Vagina (tissue), 2 donors: ENCODE measurements at regions not wholly inside any gene's neighbourhood (a gene's known extent, or its start where the extent isn't known, plus 50 kb on each side); places are given as distances from the start of the nearest gene placed in this dataset.

Experiments
- POLR2A ChIP-seq, 2 donors: fragments of 450-650 bp; IDR thresholded peaks; one replicate each; pipeline ENCODE4 v1.6.1; 2017; ENCODE audit warnings: antibody characterized with exemption in 2 of 2, mild to moderate bottlenecking in 2 of 2, moderate library complexity in 2 of 2
- POLR2AphosphoS5 ChIP-seq, 2 donors: sonication (generic); formaldehyde crosslinking; IDR thresholded peaks; one replicate each; pipeline ENCODE4 v1.9.0; 2017; ENCODE audit warnings: antibody characterized with exemption in 2 of 2, mild to moderate bottlenecking in 2 of 2, low read depth in 1 of 2; ENCODE audit not compliant: insufficient read depth in 1 of 2
- TF ChIP-seq, protein P1 (sequence below), 3 experiments: fragments of 450-650 bp in 2 of 3; fragments of 200-600 bp in 1 of 3; sonication (generic) in 1 of 3; IDR thresholded peaks; one replicate each; pipeline ENCODE4 v1.5.1; 2017 to 2019; ENCODE audit warnings: antibody characterized with exemption in 3 of 3, mild to moderate bottlenecking in 2 of 3, moderate library complexity in 2 of 3

DNA sequence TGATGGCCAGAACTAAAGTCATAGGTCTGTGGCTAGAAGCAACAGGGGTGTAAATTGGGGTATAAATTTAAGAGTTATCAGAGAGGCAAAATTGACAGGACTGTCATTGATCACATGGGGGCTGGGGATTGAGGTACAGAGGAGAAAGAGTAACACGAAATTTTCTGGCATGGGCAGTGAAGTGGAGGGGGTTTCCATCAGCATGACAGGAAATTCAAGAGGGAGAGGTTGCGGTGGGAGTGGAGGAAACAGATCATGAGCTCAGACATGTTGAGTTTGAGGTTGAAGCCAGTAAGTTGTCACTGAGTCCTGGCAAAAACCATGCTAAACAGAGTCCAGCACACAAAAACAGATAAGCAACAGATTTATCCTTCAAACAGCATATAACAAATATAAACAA lies 192.1 kb upstream of the TSC22D1 start:
- TF ChIP-seq, protein P1, sequence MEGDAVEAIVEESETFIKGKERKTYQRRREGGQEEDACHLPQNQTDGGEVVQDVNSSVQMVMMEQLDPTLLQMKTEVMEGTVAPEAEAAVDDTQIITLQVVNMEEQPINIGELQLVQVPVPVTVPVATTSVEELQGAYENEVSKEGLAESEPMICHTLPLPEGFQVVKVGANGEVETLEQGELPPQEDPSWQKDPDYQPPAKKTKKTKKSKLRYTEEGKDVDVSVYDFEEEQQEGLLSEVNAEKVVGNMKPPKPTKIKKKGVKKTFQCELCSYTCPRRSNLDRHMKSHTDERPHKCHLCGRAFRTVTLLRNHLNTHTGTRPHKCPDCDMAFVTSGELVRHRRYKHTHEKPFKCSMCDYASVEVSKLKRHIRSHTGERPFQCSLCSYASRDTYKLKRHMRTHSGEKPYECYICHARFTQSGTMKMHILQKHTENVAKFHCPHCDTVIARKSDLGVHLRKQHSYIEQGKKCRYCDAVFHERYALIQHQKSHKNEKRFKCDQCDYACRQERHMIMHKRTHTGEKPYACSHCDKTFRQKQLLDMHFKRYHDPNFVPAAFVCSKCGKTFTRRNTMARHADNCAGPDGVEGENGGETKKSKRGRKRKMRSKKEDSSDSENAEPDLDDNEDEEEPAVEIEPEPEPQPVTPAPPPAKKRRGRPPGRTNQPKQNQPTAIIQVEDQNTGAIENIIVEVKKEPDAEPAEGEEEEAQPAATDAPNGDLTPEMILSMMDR (IDR thresholded peaks at IDR 0.05), result no peak
- TF ChIP-seq POLR2A (IDR thresholded peaks at IDR 0.05) (no peak), POLR2AphosphoS5 (IDR thresholded peaks at IDR 0.05; ENCODE audit: insufficient read depth in 1 of 2, low read depth in 1 of 2) (no peak)
